OCI-LY1 (cell line): ENCODE measurements at regions not wholly inside any gene's neighbourhood (a gene's known extent, or its start where the extent isn't known, plus 50 kb on each side); places are given as distances from the start of the nearest gene placed in this dataset.

Source experiments
- H2AFZ ChIP-seq: fragments of 200-600 bp; sonication (generic), shearing (Covaris generic); 2 replicates; pipeline ENCODE4 v1.6.0; 2014; ENCODE audit warnings: antibody characterized with exemption, mild to moderate bottlenecking, low read length
- H3F3A ChIP-seq: fragments of 200-600 bp; sonication (generic), shearing (Covaris generic); 2 replicates; pipeline ENCODE4 v1.6.0; 2014; ENCODE audit warnings: mild to moderate bottlenecking, antibody characterized with exemption, low read length, moderate library complexity; ENCODE audit not compliant: insufficient read depth
- H3K27ac ChIP-seq: fragments of 200-600 bp; sonication (generic); 2 replicates; pipeline ENCODE4 v1.5.1; 2014; ENCODE audit warnings: low read length, mixed run types, mild to moderate bottlenecking, low read depth; ENCODE audit not compliant: poor library complexity, severe bottlenecking
- H3K27me3 ChIP-seq: fragments of 200-600 bp; sonication (generic); 2 replicates; pipeline ENCODE4 v1.6.0; 2014; ENCODE audit warnings: antibody characterized with exemption, mild to moderate bottlenecking, low read length, moderate library complexity; ENCODE audit not compliant: insufficient read depth
- H3K36me3 ChIP-seq: fragments of 200-600 bp; sonication (generic); 2 replicates; pipeline ENCODE4 v1.6.1; 2014; ENCODE audit warnings: mild to moderate bottlenecking, antibody characterized with exemption, low read length, moderate library complexity, mixed read lengths; ENCODE audit not compliant: insufficient read depth
- H3K4me1 ChIP-seq: fragments of 200-600 bp; sonication (generic); 2 replicates; pipeline ENCODE4 v1.5.1; 2014; ENCODE audit warnings: mild to moderate bottlenecking, low read length, moderate library complexity; ENCODE audit not compliant: insufficient read depth, severe bottlenecking
- H3K4me2 ChIP-seq: fragments of 200-600 bp; sonication (generic), shearing (Covaris generic); 2 replicates; pipeline ENCODE4 v1.6.1; 2014; ENCODE audit warnings: low read length
- H3K4me3 ChIP-seq: fragments of 200-600 bp; sonication (generic); 2 replicates; pipeline ENCODE4 v1.5.1; 2014; ENCODE audit warnings: low read length, low read depth, mild to moderate bottlenecking, mixed read lengths; ENCODE audit not compliant: poor library complexity, severe bottlenecking
- H3K79me2 ChIP-seq: fragments of 200-600 bp; shearing (Covaris generic); 2 replicates; pipeline ENCODE4 v1.6.1; 2016; ENCODE audit warnings: mixed run types, low read length, mixed read lengths; ENCODE audit not compliant: insufficient read depth
- H3K9ac ChIP-seq: fragments of 200-600 bp; sonication (generic), shearing (Covaris generic); 2 replicates; pipeline ENCODE4 v1.6.1; 2014; ENCODE audit warnings: mild to moderate bottlenecking, low read length, mixed read lengths
- H3K9me2 ChIP-seq: fragments of 200-600 bp; sonication (generic), shearing (Covaris generic); 2 replicates; pipeline ENCODE4 v1.6.1; 2014; ENCODE audit warnings: low read depth, mild to moderate bottlenecking, low read length, mixed read lengths
- H3K9me3 ChIP-seq: fragments of 200-600 bp; shearing (Covaris generic); 2 replicates; pipeline ENCODE4 v1.6.1; 2014; ENCODE audit warnings: low read length, mixed read lengths
- H4K20me1 ChIP-seq: fragments of 200-600 bp; sonication (generic), shearing (Covaris generic); 2 replicates; pipeline ENCODE4 v1.6.0; 2016; ENCODE audit warnings: mild to moderate bottlenecking, low read length; ENCODE audit not compliant: insufficient read depth
- CTCF ChIP-seq: fragments of 200-600 bp; sonication (generic), shearing (Covaris generic); IDR thresholded peaks from 2 replicates; pipeline ENCODE4 v1.5.1; 2017; ENCODE audit warnings: mild to moderate bottlenecking, antibody characterized with exemption, low read length, moderate library complexity, mixed read lengths
- EZH2 ChIP-seq: fragments of 200-600 bp; sonication (generic), shearing (Covaris generic); IDR thresholded peaks from 2 replicates; pipeline ENCODE4 v1.8.0; 2017; ENCODE audit warnings: borderline replicate concordance, mixed run types, mild to moderate bottlenecking, antibody characterized with exemption, low read length, moderate library complexity, mixed read lengths

GRCh38 chr2:238552226-238552625 is 125.5 kb downstream of the ASB1 start:
- H2AFZ ChIP-seq: no peak overlapping the region
- no peak overlapping the region for H3K4me2 ChIP-seq
- H3F3A ChIP-seq: no peaks in the 10 kb centered on the region
- TF ChIP-seq EZH2 (no peak), CTCF (no peak)
- H3K4me3 ChIP-seq: no peak overlapping the region
- no peaks in the 10 kb centered on the region for H3K4me1 ChIP-seq
- no peaks in the 10 kb centered on the region for H3K9me2 ChIP-seq
- H3K36me3 ChIP-seq: no peaks in the 10 kb centered on the region
- no peaks in the 10 kb centered on the region for H3K79me2 ChIP-seq
- H3K9me3 ChIP-seq: no peaks in the 10 kb centered on the region
- no peak overlapping the region for H3K27ac ChIP-seq
- H3K9ac ChIP-seq: no peak overlapping the region
- H3K27me3 ChIP-seq: no peaks in the 10 kb centered on the region
- H4K20me1 ChIP-seq: no peaks in the 10 kb centered on the region

GRCh38 chr2:238553159-238553558 is 126.4 kb downstream of the ASB1 start:
- no peaks in the 10 kb centered on the region for H3F3A ChIP-seq
- no peak overlapping the region for H3K4me2 ChIP-seq
- H3K27me3 ChIP-seq: no peaks in the 10 kb centered on the region
- no peaks in the 10 kb centered on the region for H3K4me1 ChIP-seq
- no peaks in the 10 kb centered on the region for H3K9me2 ChIP-seq
- H4K20me1 ChIP-seq: no peaks in the 10 kb centered on the region
- no peaks in the 10 kb centered on the region for H3K9me3 ChIP-seq
- H3K27ac ChIP-seq: no peak overlapping the region
- H3K9ac ChIP-seq: no peak overlapping the region
- no peak overlapping the region for H3K4me3 ChIP-seq
- no peak overlapping the region for H2AFZ ChIP-seq
- TF ChIP-seq CTCF (no peak), EZH2 (no peak)
- H3K36me3 ChIP-seq: no peaks in the 10 kb centered on the region
- no peaks in the 10 kb centered on the region for H3K79me2 ChIP-seq

- no peak overlapping the region for H3K4me3 ChIP-seq
- TF ChIP-seq CTCF: no peak
- no peak overlapping the region for H3K4me2 ChIP-seq
- H3K9ac ChIP-seq: no peak overlapping the region
- no peaks in the 10 kb centered on the region for H4K20me1 ChIP-seq
- no peaks in the 10 kb centered on the region for H3K79me2 ChIP-seq
- H3K4me1 ChIP-seq: no peaks in the 10 kb centered on the region
- no peaks in the 10 kb centered on the region for H3K9me3 ChIP-seq
- H3F3A ChIP-seq: no peaks in the 10 kb centered on the region
- H2AFZ ChIP-seq: no peak overlapping the region
- H3K27me3 ChIP-seq: no peaks in the 10 kb centered on the region; the same call in 1 of the 2 replicates
- H3K27ac ChIP-seq: no peak overlapping the region
- no peaks in the 10 kb centered on the region for H3K9me2 ChIP-seq
- no peaks in the 10 kb centered on the region for H3K36me3 ChIP-seq
These were observed 128.0 kb downstream of the ASB1 start for GRCh38 chr2:238554468-238555315.
